ENCODE measurements at regions not wholly inside any gene's neighbourhood (a gene's known extent, or its start where the extent isn't known, plus 50 kb on each side); places are given as distances from the start of the nearest gene placed in this dataset.

DNA sequence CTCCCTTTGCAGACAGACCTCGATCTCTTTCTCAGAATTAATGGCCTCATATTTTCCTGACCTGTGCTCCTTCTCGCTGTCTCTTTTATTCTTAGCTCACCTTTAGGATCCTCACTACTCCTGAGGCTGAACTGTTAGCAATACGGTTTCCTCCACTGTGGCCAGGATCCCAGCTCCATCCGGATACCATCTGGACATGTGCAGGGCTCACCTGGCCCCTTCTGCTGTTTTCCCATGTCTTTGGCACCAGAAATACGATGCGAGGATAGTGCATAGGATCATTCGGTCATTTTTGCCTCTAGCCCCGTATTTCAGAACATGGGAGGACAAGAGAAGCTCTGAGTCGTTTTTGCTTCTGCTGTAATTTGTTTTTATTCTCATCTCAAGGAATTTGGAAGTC, 108.5 kb upstream of the KIF26B start:
- ChIA-PET POLR2A (no interaction called here), CTCF (interaction anchor here (1.2 kb wide), 1 partner anchor 245 kb away, joined by 7 read pairs; no protein-coding TSS in a partner anchor)
- no peaks in the 10 kb centered on the region for H3K36me3 Mint-ChIP-seq (ENCODE audit: low read depth)
- peaks cover 5% of the 10 kb centered on the region for H3K27me3 Mint-ChIP-seq (ENCODE audit: low read depth)
- no peaks in the 10 kb centered on the region for H3K9me3 Mint-ChIP-seq (ENCODE audit: insufficient read depth)
- DNase-seq (no peak), ATAC-seq (no peak)
- peaks cover 12% of the 10 kb centered on the region for H3K4me1 Mint-ChIP-seq (ENCODE audit: low read depth)
- H3K4me3 Mint-ChIP-seq, result no peak overlapping the region
- no peak overlapping the region for H3K27ac Mint-ChIP-seq

GRCh38 chr1:245045087-245045881, 109.5 kb upstream of the KIF26B start:
- DNase-seq (no peak), ATAC-seq (no peak)
- POLR2A ChIA-PET, result no interaction called here
- Mint-ChIP-seq H3K27me3 (ENCODE audit: low read depth) (peaks cover 2% of the 10 kb centered on the region), H3K4me3 (no peak overlapping the region), H3K4me1 (ENCODE audit: low read depth) (peaks cover 9% of the 10 kb centered on the region), H3K27ac (no peak overlapping the region), H3K36me3 (ENCODE audit: low read depth) (no peaks in the 10 kb centered on the region), H3K9me3 (ENCODE audit: insufficient read depth) (no peaks in the 10 kb centered on the region)
- CTCF ChIA-PET, result interaction anchor here (0.7 kb wide), 1 partner anchor 244 kb away, joined by 4 read pairs; no protein-coding TSS in a partner anchor

DNA sequence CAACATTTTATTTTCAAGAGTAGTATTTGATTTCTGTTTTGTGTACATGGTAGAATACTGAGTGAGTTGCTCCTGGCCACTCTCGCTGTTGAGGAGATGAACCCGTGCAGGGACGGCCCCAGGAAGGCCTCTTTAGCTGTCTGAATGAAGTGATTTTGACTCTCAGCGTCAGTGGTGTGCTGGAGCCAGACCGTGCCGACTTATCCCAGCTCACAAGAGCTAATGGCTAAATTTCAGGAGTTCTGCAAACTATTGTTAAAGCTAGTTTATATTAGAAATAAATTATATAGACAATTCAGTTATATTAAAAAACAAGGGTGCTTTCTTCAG, 111.2 kb upstream of the KIF26B start:
- DNase-seq, result no peak
- Mint-ChIP-seq H3K27me3 (ENCODE audit: low read depth) (no peaks in the 10 kb centered on the region), H3K36me3 (ENCODE audit: low read depth) (no peaks in the 10 kb centered on the region), H3K9me3 (ENCODE audit: insufficient read depth) (no peaks in the 10 kb centered on the region), H3K4me3 (no peak overlapping the region), H3K27ac (no peak overlapping the region), H3K4me1 (ENCODE audit: low read depth) (peaks cover 9% of the 10 kb centered on the region)
- ChIA-PET POLR2A (no interaction called here), CTCF (interaction anchor here (1.0 to 4.6 kb wide), 20 partner anchors 8 to 258 kb away, joined by 3 to 102 read pairs (median 9); partner anchors contain the start of genes COX20 and HNRNPU)
- ATAC-seq, result no peak

DNA sequence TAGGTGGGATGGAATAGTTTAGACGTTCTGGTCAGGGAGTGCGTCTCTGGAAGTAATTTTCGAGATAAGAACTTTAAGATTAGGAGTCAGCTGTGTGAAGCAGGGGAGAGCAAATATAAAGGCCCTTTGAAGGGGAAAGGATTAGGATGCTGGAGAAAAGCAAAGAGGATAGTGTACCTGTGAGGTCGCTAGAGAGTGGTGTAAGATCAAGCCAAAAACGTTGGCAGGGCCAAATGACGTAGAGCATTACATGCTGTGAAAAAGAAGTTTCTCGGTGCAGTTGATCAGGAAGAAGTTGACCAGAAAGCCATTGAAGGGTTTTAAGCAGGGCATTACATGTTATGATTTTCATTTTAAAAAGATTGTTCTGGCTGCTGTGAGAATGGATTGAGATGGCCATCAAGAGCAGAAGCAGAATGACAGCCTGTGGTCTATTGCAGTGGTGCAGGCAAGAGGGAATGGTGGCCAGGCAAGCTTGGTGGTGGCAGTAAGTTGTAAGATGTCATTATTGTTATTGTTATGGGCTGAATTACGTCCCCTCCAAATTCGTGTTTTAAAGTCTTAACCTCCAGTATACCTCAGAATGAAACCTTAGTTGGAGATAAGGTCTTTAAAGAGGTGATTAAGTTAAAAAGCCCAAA, 113.6 kb upstream of the KIF26B start:
- no peaks in the 10 kb centered on the region for H3K9me3 Mint-ChIP-seq (ENCODE audit: insufficient read depth)
- H3K4me3 Mint-ChIP-seq, result no peak overlapping the region
- CTCF ChIA-PET, result interaction anchor here (1.3 to 4.6 kb wide), 11 partner anchors 9 to 437 kb away, joined by 4 to 102 read pairs (median 18); partner anchors contain the start of gene HNRNPU
- H3K27ac Mint-ChIP-seq, result no peak overlapping the region
- H3K4me1 Mint-ChIP-seq (ENCODE audit: low read depth), result peaks cover 8% of the 10 kb centered on the region
- POLR2A ChIA-PET, result interaction anchor here (1.9 kb wide), 1 partner anchor 206 kb away, joined by 9 read pairs; the partner anchor contains the start of gene COX20
- H3K27me3 Mint-ChIP-seq (ENCODE audit: low read depth), result peaks cover 6% of the 10 kb centered on the region
- H3K36me3 Mint-ChIP-seq (ENCODE audit: low read depth), result no peaks in the 10 kb centered on the region
- ATAC-seq, result no peak
- no peak for DNase-seq

GRCh38 chr1:245039196-245039595, 115.6 kb upstream of the KIF26B start:
- Mint-ChIP-seq H3K4me1 (ENCODE audit: low read depth) (peaks cover 3% of the 10 kb centered on the region), H3K27me3 (ENCODE audit: low read depth) (peaks cover 6% of the 10 kb centered on the region), H3K36me3 (ENCODE audit: low read depth) (no peaks in the 10 kb centered on the region), H3K27ac (no peak overlapping the region), H3K9me3 (ENCODE audit: insufficient read depth) (no peaks in the 10 kb centered on the region), H3K4me3 (no peak overlapping the region)
- ChIA-PET CTCF (no interaction called here), POLR2A (no interaction called here)
- no peak for DNase-seq
- no peak for ATAC-seq

DNA sequence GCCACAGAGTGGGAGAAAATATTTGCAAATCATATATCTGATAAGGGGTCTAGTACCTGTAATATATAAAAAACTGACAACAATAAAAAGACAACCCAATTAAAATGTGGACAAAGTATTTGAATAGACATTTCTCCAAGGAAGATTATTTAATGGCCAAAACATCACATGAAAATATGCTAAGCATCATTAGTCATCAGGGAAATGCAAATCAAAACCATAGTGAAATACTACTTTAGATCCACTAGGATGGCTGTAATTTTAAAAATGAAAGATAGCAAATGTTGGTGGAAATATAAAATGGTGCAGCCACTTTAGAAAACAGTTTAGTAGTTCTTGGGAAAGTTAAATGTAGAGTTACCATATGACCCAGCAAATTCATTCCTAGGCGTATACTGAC, 118.7 kb upstream of the KIF26B start:
- CTCF ChIA-PET, result interaction anchor here (1.2 to 3.2 kb wide), 3 partner anchors 19 to 432 kb away, joined by 3 to 15 read pairs (median 3); no protein-coding TSS in a partner anchor
- H3K36me3 Mint-ChIP-seq (ENCODE audit: low read depth), result no peaks in the 10 kb centered on the region
- POLR2A ChIA-PET, result no interaction called here
- ATAC-seq, result no peak
- peaks cover 6% of the 10 kb centered on the region for H3K27me3 Mint-ChIP-seq (ENCODE audit: low read depth)
- DNase-seq, result no peak
- H3K9me3 Mint-ChIP-seq (ENCODE audit: insufficient read depth), result no peaks in the 10 kb centered on the region
- no peak overlapping the region for H3K4me3 Mint-ChIP-seq
- no peak overlapping the region for H3K27ac Mint-ChIP-seq
- no peaks in the 10 kb centered on the region for H3K4me1 Mint-ChIP-seq (ENCODE audit: low read depth)

GRCh38 chr1:245031041-245031440, 123.7 kb upstream of the KIF26B start:
- ATAC-seq (no peak), DNase-seq (no peak)
- ChIA-PET POLR2A (no interaction called here), CTCF (interaction anchor here (1.5 to 2.8 kb wide), 2 partner anchors 11 to 230 kb away, joined by 3 to 23 read pairs; no protein-coding TSS in a partner anchor)
- Mint-ChIP-seq H3K9me3 (ENCODE audit: insufficient read depth) (no peaks in the 10 kb centered on the region), H3K27ac (no peak overlapping the region), H3K4me3 (no peak overlapping the region), H3K27me3 (ENCODE audit: low read depth) (no peaks in the 10 kb centered on the region), H3K36me3 (ENCODE audit: low read depth) (no peaks in the 10 kb centered on the region), H3K4me1 (ENCODE audit: low read depth) (peaks cover 16% of the 10 kb centered on the region)

GRCh38 chr1:245026247-245026646, 128.5 kb upstream of the KIF26B start:
- Mint-ChIP-seq H3K9me3 (ENCODE audit: insufficient read depth) (no peaks in the 10 kb centered on the region), H3K36me3 (ENCODE audit: low read depth) (no peaks in the 10 kb centered on the region), H3K4me3 (no peak overlapping the region), H3K27me3 (ENCODE audit: low read depth) (no peaks in the 10 kb centered on the region), H3K4me1 (ENCODE audit: low read depth) (peaks cover 16% of the 10 kb centered on the region), H3K27ac (no peak overlapping the region)
- ChIA-PET POLR2A (no interaction called here), CTCF (no interaction called here)
- ATAC-seq (no peak), DNase-seq (no peak)

- CTCF ChIA-PET, result interaction anchor here (2.3 kb wide), 1 partner anchor 17 kb away, joined by 7 read pairs; no protein-coding TSS in a partner anchor
- POLR2A ChIA-PET, result no interaction called here
- Mint-ChIP-seq H3K27me3 (ENCODE audit: low read depth) (no peaks in the 10 kb centered on the region), H3K36me3 (ENCODE audit: low read depth) (no peaks in the 10 kb centered on the region), H3K27ac (no peak overlapping the region), H3K4me1 (ENCODE audit: low read depth) (peaks cover 12% of the 10 kb centered on the region), H3K9me3 (ENCODE audit: insufficient read depth) (no peaks in the 10 kb centered on the region), H3K4me3 (no peak overlapping the region)
- ATAC-seq, result no peak
- no peak for DNase-seq
Measured at GRCh38 chr1:245025525-245025924, 129.3 kb upstream of the KIF26B start.

GRCh38 chr1:245023222-245023621, 131.6 kb upstream of the KIF26B start:
- no peak overlapping the region for H3K4me3 Mint-ChIP-seq
- H3K9me3 Mint-ChIP-seq (ENCODE audit: insufficient read depth), result no peaks in the 10 kb centered on the region
- no peaks in the 10 kb centered on the region for H3K27me3 Mint-ChIP-seq (ENCODE audit: low read depth)
- CTCF ChIA-PET, result no interaction called here
- H3K27ac Mint-ChIP-seq, result no peak overlapping the region
- POLR2A ChIA-PET, result no interaction called here
- ATAC-seq (no peak), DNase-seq (no peak)
- peaks cover 9% of the 10 kb centered on the region for H3K4me1 Mint-ChIP-seq (ENCODE audit: low read depth)
- H3K36me3 Mint-ChIP-seq (ENCODE audit: low read depth), result no peaks in the 10 kb centered on the region

DNA sequence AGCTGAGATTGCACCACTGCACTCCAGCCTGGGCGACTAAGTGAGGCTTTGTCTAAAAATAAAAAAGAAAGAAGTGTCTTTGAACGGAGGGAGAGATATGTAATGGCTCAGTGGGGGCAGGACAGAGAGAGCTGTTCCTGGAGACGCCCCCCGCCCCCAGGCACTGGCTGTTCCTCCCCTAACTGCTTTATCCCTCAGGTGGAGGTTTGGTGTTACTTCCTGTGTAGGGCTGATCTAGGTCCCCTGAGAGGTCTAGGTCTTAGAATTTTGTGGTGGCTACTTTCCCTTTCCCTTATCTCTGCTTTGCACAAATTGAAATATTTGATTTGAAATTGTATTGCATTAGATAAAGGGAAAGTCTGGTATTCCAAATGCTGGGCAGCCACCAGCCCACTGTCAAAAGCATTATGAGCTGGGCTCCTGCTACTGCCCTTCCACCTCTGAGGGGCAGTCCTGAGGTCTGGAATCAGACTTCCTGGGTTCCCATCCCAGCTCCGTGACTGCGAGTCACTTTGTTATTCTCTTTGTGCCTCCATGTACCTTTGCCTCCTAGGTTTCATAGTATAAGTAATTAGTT, 134.8 kb upstream of the KIF26B start:
- H3K27ac Mint-ChIP-seq, result no peak overlapping the region
- H3K36me3 Mint-ChIP-seq (ENCODE audit: low read depth), result no peaks in the 10 kb centered on the region
- H3K9me3 Mint-ChIP-seq (ENCODE audit: insufficient read depth), result no peaks in the 10 kb centered on the region
- DNase-seq (no peak), ATAC-seq (no peak)
- peaks cover 16% of the 10 kb centered on the region for H3K4me1 Mint-ChIP-seq (ENCODE audit: low read depth)
- CTCF ChIA-PET, result interaction anchor here (3.3 kb wide), 1 partner anchor 23 kb away, joined by 16 read pairs; no protein-coding TSS in a partner anchor
- POLR2A ChIA-PET, result no interaction called here
- no peaks in the 10 kb centered on the region for H3K27me3 Mint-ChIP-seq (ENCODE audit: low read depth)
- no peak overlapping the region for H3K4me3 Mint-ChIP-seq

GRCh38 chr1:245016700-245017099, 138.1 kb upstream of the KIF26B start:
- ChIA-PET CTCF (interaction anchor here (0.9 to 1.2 kb wide), 2 partner anchors 20 to 26 kb away, joined by 3 read pairs; no protein-coding TSS in a partner anchor), POLR2A (no interaction called here)
- Mint-ChIP-seq H3K36me3 (ENCODE audit: low read depth) (no peaks in the 10 kb centered on the region), H3K27me3 (ENCODE audit: low read depth) (no peaks in the 10 kb centered on the region), H3K4me1 (ENCODE audit: low read depth) (peaks cover 16% of the 10 kb centered on the region), H3K27ac (no peak overlapping the region), H3K4me3 (no peak overlapping the region), H3K9me3 (ENCODE audit: insufficient read depth) (no peaks in the 10 kb centered on the region)
- DNase-seq (no peak), ATAC-seq (no peak)
